Left ventricle myocardium inferior (tissue), 1 donor: ENCODE measurements at regions not wholly inside any gene's neighbourhood (a gene's known extent, or its start where the extent isn't known, plus 50 kb on each side); places are given as distances from the start of the nearest gene placed in this dataset.

ENCODE experiments used
- DNase-seq: peaks from one replicate; pipeline ENCODE4 v3.0.0-alpha.2; 2020
- H3K27ac ChIP-seq: fragments of 200-600 bp; replicated peaks from 2 replicates; pipeline ENCODE4 v1.8.0; 2021
- H3K27me3 ChIP-seq: fragments of 200-600 bp; 2 replicates; pipeline ENCODE4 v1.8.0; 2021; ENCODE audit warnings: low read depth
- H3K36me3 ChIP-seq: fragments of 200-600 bp; 2 replicates; pipeline ENCODE4 v1.8.0; 2021
- H3K4me1 ChIP-seq: fragments of 200-600 bp; 2 replicates; pipeline ENCODE4 v1.8.0; 2021
- H3K4me3 ChIP-seq: fragments of 200-600 bp; 2 replicates; pipeline ENCODE4 v1.8.0; 2021; ENCODE audit warnings: mild to moderate bottlenecking, moderate library complexity
- H3K9me3 ChIP-seq: fragments of 200-600 bp; replicated peaks from 2 replicates; pipeline ENCODE4 v1.8.0; 2021
- intact Hi-C: fragments of 100-400 bp; cut with micrococcal nuclease; formaldehyde crosslinking; loops from one replicate; pipeline ENCODE4 v1.11.0; 2022
- TF ChIP-seq, protein P1 (sequence below): fragments of 200-600 bp; IDR thresholded peaks from 2 replicates; pipeline ENCODE4 v1.8.0; 2021; ENCODE audit warnings: antibody characterized with exemption, mild to moderate bottlenecking, borderline replicate concordance
- donor health status: DM: no; HTN: yes; CAD: no; lungs with severe emphysema.

DNA sequence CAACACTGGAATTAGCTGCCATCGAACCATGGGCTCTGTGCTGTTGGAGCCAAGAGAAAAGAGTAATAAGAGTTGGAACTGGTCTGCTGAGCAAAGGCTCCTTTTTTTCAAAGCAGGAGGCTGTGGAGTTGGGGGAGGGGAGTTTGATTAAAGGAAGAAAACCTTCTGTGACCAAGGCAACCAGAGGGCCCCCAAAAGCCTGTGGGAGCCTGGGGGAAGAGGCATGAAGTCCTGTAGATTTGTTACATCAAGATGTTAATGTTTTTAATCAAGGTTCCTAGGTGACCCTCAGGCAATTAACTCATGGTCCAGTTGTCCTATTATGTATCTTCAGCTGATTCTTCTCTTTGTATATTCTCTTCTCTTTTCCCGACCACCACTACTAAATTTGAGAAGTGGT lies 403.9 kb downstream of the NDFIP2 start:
- no peaks in the 10 kb centered on the region for H3K9me3 ChIP-seq
- intact Hi-C loops, result no loop called here
- H3K27me3 ChIP-seq, result no peaks in the 10 kb centered on the region
- TF ChIP-seq, protein P1, sequence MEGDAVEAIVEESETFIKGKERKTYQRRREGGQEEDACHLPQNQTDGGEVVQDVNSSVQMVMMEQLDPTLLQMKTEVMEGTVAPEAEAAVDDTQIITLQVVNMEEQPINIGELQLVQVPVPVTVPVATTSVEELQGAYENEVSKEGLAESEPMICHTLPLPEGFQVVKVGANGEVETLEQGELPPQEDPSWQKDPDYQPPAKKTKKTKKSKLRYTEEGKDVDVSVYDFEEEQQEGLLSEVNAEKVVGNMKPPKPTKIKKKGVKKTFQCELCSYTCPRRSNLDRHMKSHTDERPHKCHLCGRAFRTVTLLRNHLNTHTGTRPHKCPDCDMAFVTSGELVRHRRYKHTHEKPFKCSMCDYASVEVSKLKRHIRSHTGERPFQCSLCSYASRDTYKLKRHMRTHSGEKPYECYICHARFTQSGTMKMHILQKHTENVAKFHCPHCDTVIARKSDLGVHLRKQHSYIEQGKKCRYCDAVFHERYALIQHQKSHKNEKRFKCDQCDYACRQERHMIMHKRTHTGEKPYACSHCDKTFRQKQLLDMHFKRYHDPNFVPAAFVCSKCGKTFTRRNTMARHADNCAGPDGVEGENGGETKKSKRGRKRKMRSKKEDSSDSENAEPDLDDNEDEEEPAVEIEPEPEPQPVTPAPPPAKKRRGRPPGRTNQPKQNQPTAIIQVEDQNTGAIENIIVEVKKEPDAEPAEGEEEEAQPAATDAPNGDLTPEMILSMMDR, result no peak
- DNase-seq, result no peak
- no peaks in the 10 kb centered on the region for H3K36me3 ChIP-seq
- H3K4me3 ChIP-seq, result no peak overlapping the region
- H3K4me1 ChIP-seq, result no peaks in the 10 kb centered on the region
- H3K27ac ChIP-seq, result no peak overlapping the region

DNA sequence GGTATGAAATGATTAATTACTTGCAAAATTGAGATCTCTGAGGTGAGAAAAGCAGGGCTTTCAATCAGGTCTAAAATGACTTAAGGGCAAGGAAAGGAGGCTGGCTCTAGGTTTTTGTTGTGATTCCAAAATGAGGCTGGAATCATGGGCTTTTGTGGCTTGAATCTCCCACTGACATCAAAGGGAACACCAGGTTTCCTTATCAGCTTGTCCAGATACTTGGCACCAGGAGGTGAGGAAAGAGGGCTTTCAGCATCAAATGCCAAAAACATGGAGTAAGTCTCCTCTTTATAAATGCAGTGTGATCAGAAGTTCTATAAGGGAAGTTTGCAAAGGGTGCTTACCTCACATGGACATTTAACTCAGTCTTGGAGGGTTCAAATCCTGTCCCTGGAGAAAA lies 402.3 kb downstream of the NDFIP2 start:
- Histone ChIP-seq H3K4me1 (no peaks in the 10 kb centered on the region), H3K27me3 (no peaks in the 10 kb centered on the region), H3K36me3 (no peaks in the 10 kb centered on the region), H3K9me3 (no peaks in the 10 kb centered on the region), H3K27ac (no peak overlapping the region), H3K4me3 (no peak overlapping the region)
- intact Hi-C loops, result no loop called here
- TF ChIP-seq, protein P1, result no peak
- DNase-seq, result no peak

DNA sequence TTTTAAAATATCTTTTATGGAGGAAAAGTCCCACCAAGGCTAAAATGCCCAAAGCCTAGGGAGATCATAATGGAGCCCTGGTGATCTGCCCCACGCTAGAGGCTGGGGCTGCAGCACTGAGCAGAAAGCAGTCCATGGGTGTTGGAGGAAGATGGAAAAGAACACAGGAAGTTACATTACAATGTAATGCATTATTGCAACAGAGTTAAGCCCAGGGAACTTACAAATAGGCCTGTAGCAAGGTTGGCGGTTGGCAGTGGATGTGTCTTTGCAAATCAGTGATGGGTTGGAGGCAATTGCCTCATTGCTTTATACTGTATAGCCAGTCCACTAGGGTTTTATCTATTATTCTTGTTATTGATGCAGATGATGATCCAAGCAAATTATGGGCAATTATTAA lies 399.9 kb downstream of the NDFIP2 start:
- Histone ChIP-seq H3K4me3 (no peak overlapping the region), H3K4me1 (no peaks in the 10 kb centered on the region), H3K36me3 (no peaks in the 10 kb centered on the region), H3K27ac (no peak overlapping the region), H3K27me3 (no peaks in the 10 kb centered on the region), H3K9me3 (peaks cover 7% of the 10 kb centered on the region)
- no peak for DNase-seq
- intact Hi-C loops, result no loop called here
- TF ChIP-seq, protein P1, result no peak

DNA sequence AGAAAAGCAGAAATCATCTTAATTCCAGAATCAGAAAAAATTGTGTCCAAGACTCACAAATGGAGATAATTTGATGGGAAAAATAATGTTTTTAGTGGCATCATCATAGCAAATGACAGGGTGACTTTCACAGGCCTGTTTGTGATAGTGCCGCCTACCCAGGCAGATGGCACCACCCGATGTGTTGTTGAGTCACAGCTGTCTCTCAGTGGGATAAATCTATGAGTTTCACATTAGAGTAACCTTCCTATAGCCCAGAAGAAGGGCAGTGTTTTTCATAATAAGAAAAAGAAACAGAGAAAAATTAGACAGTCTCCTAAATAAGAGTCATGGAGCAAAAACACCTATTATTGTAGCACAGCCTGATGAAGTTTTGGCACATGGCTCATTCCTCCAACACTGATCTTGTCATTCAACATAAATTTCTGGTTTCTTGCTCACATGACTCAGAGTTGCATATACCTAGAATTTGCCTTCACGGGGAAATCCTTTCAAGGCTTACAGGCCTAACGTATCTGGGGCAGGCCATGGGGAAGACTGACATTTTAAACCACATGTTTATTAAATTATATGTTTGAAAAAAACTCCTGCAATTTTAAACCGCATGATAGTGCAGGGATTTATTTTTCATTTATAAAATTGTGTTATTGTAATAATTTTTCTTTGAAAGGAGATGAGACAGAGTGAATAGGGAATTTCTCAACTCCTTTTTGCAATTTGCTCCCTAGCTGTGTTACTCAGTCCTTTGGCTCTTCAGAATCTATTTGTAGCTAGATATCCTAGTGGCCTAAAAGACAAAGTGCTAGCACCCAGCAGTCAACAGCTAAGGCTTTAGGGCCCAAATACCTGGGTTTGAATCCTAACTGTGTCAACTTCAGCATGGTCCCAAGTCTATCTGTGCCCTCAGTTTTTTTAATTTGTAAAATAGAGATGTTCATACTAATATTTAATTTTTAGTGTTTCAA lies 393.7 kb downstream of the NDFIP2 start:
- Histone ChIP-seq H3K4me1 (peaks cover 4% of the 10 kb centered on the region), H3K27ac (no peak overlapping the region), H3K9me3 (peaks cover 7% of the 10 kb centered on the region), H3K36me3 (no peaks in the 10 kb centered on the region), H3K4me3 (no peak overlapping the region), H3K27me3 (no peaks in the 10 kb centered on the region)
- intact Hi-C loops, result no loop called here
- TF ChIP-seq, protein P1, result no peak
- no peak for DNase-seq

DNA sequence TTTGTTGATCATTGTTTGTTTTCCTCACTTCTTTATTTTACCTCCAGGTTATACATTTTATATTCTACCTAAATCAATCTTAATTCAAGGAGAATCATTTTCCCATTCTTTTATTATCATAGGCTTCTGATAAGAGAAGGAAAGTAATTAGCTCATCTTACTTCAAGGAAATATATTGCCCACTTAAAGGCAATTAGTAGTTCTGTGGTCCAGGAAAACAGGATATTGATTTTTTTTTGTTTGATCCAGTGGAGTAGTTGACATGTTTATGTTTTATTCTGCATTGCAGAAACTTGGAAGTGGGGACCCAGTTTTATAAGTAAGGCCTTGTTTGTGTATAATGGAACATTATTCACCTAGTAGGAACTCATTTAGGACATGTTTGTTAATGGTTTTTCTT lies 390.6 kb downstream of the NDFIP2 start:
- intact Hi-C loops, result no loop called here
- Histone ChIP-seq H3K27me3 (no peaks in the 10 kb centered on the region), H3K36me3 (no peaks in the 10 kb centered on the region), H3K9me3 (peaks cover 2% of the 10 kb centered on the region), H3K27ac (no peak overlapping the region), H3K4me1 (peaks cover 4% of the 10 kb centered on the region), H3K4me3 (no peak overlapping the region)
- DNase-seq, result no peak
- TF ChIP-seq, protein P1, result no peak
